Prostate gland (tissue), 2 donors: ENCODE measurements at regions not wholly inside any gene's neighbourhood (a gene's known extent, or its start where the extent isn't known, plus 50 kb on each side); places are given as distances from the start of the nearest gene placed in this dataset.

Experiments used
- POLR2A ChIP-seq: fragments of 450-650 bp; IDR thresholded peaks from one replicate; pipeline ENCODE4 v1.6.1; 2016; ENCODE audit warnings: antibody characterized with exemption, mild to moderate bottlenecking
- POLR2AphosphoS5 ChIP-seq: sonication (generic); formaldehyde crosslinking; IDR thresholded peaks from one replicate; pipeline ENCODE4 v1.6.1; 2017; ENCODE audit warnings: antibody characterized with exemption
- TF ChIP-seq, protein P1 (sequence below), 4 experiments: fragments of 200-600 bp in 2 of 4; fragments of 450-650 bp in 2 of 4; sonication (generic) in 2 of 4; IDR thresholded peaks; 1 replicate in 3 of 4; 2 replicates in 1 of 4; pipeline ENCODE4 v1.5.1; 2016 to 2019; ENCODE audit warnings: antibody characterized with exemption in 4 of 4, mild to moderate bottlenecking in 2 of 4, moderate library complexity in 2 of 4

- TF ChIP-seq, protein P1, sequence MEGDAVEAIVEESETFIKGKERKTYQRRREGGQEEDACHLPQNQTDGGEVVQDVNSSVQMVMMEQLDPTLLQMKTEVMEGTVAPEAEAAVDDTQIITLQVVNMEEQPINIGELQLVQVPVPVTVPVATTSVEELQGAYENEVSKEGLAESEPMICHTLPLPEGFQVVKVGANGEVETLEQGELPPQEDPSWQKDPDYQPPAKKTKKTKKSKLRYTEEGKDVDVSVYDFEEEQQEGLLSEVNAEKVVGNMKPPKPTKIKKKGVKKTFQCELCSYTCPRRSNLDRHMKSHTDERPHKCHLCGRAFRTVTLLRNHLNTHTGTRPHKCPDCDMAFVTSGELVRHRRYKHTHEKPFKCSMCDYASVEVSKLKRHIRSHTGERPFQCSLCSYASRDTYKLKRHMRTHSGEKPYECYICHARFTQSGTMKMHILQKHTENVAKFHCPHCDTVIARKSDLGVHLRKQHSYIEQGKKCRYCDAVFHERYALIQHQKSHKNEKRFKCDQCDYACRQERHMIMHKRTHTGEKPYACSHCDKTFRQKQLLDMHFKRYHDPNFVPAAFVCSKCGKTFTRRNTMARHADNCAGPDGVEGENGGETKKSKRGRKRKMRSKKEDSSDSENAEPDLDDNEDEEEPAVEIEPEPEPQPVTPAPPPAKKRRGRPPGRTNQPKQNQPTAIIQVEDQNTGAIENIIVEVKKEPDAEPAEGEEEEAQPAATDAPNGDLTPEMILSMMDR (IDR thresholded peaks at IDR 0.05), result no peak
- TF ChIP-seq POLR2A (no peak), POLR2AphosphoS5 (no peak)
Measured at GRCh38 chr14:30340495-30340894, 218.5 kb upstream of the G2E3 start.
